ENCODE measurements at regions not wholly inside any gene's neighbourhood (a gene's known extent, or its start where the extent isn't known, plus 50 kb on each side); places are given as distances from the start of the nearest gene placed in this dataset.

GRCh38 chr12:85440271-85440670 is 160.3 kb downstream of the ALX1 start:
- no peak for DNase-seq (ENCODE audit: low spot score in 2 of 2)
- H3K4me3 ChIP-seq (ENCODE audit: low read depth, poor library complexity, severe bottlenecking) = no peak overlapping the region
- intact Hi-C loops (cut with DNase I; ENCODE audit: low total_unique reads) = no loop called here
- WGBS, 2 donors = 72 to 88% methylated on average over 1 of the region's 1 CpG
- TF ChIP-seq POLR2A (IDR thresholded peaks at IDR 0.05) = no peak
- no peak for TF ChIP-seq CTCF (IDR thresholded peaks at IDR 0.05)

GRCh38 chr12:85441025-85441424 is 161.0 kb downstream of the ALX1 start:
- no peak overlapping the region for H3K4me3 ChIP-seq (ENCODE audit: low read depth, poor library complexity, severe bottlenecking)
- intact Hi-C loops (cut with DNase I; ENCODE audit: low total_unique reads) = no loop called here
- no peak for DNase-seq (ENCODE audit: low spot score in 2 of 2)
- TF ChIP-seq CTCF (IDR thresholded peaks at IDR 0.05) (no peak), POLR2A (IDR thresholded peaks at IDR 0.05) (no peak)
- 70 to 79% methylated on average over 3 of the region's 3 CpGs for WGBS, 2 donors

GRCh38 chr12:85441741-85442140 is 161.7 kb downstream of the ALX1 start:
- 84 to 85% methylated on average over 1 of the region's 1 CpG for WGBS, 2 donors
- no peak for DNase-seq (ENCODE audit: low spot score in 2 of 2)
- intact Hi-C loops (cut with DNase I; ENCODE audit: low total_unique reads) = no loop called here
- TF ChIP-seq CTCF (IDR thresholded peaks at IDR 0.05) = no peak
- TF ChIP-seq POLR2A (IDR thresholded peaks at IDR 0.05) = no peak
- no peak overlapping the region for H3K4me3 ChIP-seq (ENCODE audit: low read depth, poor library complexity, severe bottlenecking)

GRCh38 chr12:85445060-85445938 is 165.3 kb downstream of the ALX1 start:
- DNase-seq (ENCODE audit: low spot score in 2 of 2) = no peak
- H3K4me3 ChIP-seq (ENCODE audit: low read depth, poor library complexity, severe bottlenecking) = no peak overlapping the region
- WGBS, 2 donors = 58 to 59% methylated on average over 6 of the region's 6 CpGs

GRCh38 chr12:85448031-85448430 is 168.0 kb downstream of the ALX1 start:
- no peak for DNase-seq (ENCODE audit: low spot score in 2 of 2)
- intact Hi-C loops (cut with DNase I; ENCODE audit: low total_unique reads) = no loop called here
- 87 to 100% methylated on average over 1 of the region's 1 CpG for WGBS, 2 donors
- no peak overlapping the region for H3K4me3 ChIP-seq (ENCODE audit: low read depth, poor library complexity, severe bottlenecking)
- TF ChIP-seq CTCF (IDR thresholded peaks at IDR 0.05) = no peak
- no peak for TF ChIP-seq POLR2A (IDR thresholded peaks at IDR 0.05)

More at GRCh38 chr12:85445060-85445938, 165.3 kb downstream of the ALX1 start:
- no peak for TF ChIP-seq CTCF (IDR thresholded peaks at IDR 0.05)
- TF ChIP-seq POLR2A (IDR thresholded peaks at IDR 0.05) = no peak
- intact Hi-C loops (cut with DNase I; ENCODE audit: low total_unique reads) = loop anchor here (2.0 kb wide), 1 partner anchor 74 kb away; no protein-coding TSS in a partner anchor

Data from lower leg skin (tissue), 4 donors.